ENCODE measurements at regions not wholly inside any gene's neighbourhood (a gene's known extent, or its start where the extent isn't known, plus 50 kb on each side); places are given as distances from the start of the nearest gene placed in this dataset.
"Not testable (repeated sequence)": the region's sequence is repeated elsewhere in the genome, so short reads cannot be mapped to it uniquely, and the experiment has no call there.

GRCh38 chr2:89950807-89951206, 1259.3 kb downstream of the RPIA start:
- H3K36me3 Mint-ChIP-seq; DNase-seq (ENCODE audit: low spot score in 2 of 2); H3K27ac Mint-ChIP-seq; H3K4me1 Mint-ChIP-seq; H3K4me3 Mint-ChIP-seq; H3K27me3 Mint-ChIP-seq; ATAC-seq (ENCODE audit: low read depth); H3K9me3 Mint-ChIP-seq: not testable (repeated sequence)

DNA sequence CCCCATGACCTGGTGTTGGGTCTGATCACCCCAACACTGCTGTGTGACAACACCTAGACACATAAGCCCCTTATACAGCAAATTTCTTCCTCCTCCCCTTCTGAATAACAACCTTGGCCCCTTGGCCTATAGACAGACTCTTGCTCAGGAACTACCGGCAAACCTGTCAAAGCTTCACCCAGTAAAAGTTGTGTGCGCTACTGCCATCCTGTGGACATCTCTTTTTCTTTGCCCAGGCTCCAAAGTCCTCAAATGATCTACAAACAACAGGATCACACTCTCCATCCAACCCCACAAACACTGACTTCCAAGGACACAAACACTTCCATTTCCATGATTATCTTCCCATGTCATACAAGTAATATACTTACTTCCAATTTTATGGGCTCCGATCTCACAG, 1265.8 kb downstream of the RPIA start:
- H3K4me1 Mint-ChIP-seq, H3K4me3 Mint-ChIP-seq, H3K36me3 Mint-ChIP-seq, H3K27ac Mint-ChIP-seq, H3K27me3 Mint-ChIP-seq, H3K9me3 Mint-ChIP-seq: not testable (repeated sequence)
- ATAC-seq (ENCODE audit: low read depth) (peak; percentile 53), DNase-seq (ENCODE audit: low spot score in 2 of 2) (peak in 1 of 2 donors; percentile 16)

GRCh38 chr2:89959729-89960378, 1268.4 kb downstream of the RPIA start:
- not testable (repeated sequence) for DNase-seq (ENCODE audit: low spot score in 2 of 2); H3K4me3 Mint-ChIP-seq; H3K36me3 Mint-ChIP-seq; H3K4me1 Mint-ChIP-seq; H3K9me3 Mint-ChIP-seq; H3K27ac Mint-ChIP-seq; H3K27me3 Mint-ChIP-seq
- ATAC-seq (ENCODE audit: low read depth): peak; percentile 75

DNA sequence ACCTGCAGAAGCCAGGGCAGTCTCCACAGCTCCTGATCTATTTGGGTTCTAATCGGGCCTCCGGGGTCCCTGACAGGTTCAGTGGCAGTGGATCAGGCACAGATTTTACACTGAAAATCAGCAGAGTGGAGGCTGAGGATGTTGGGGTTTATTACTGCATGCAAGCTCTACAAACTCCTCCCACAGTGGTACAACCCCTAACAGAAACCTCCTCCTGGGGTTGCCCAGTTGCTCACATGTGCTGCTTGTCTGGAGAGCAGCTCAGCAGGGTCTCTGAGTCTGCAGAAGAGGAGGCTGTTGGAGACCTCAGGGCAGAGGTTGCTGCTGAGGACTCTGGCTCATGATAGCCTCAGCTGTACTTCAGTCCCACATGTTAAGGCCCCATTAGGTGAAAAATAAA, 1269.1 kb downstream of the RPIA start:
- H3K36me3 Mint-ChIP-seq, H3K27ac Mint-ChIP-seq, H3K4me1 Mint-ChIP-seq: not testable (repeated sequence)

GRCh38 chr2:89968567-89968966, 1277.1 kb downstream of the RPIA start:
- H3K36me3 Mint-ChIP-seq; H3K9me3 Mint-ChIP-seq; DNase-seq (ENCODE audit: low spot score in 2 of 2); H3K27me3 Mint-ChIP-seq; H3K4me1 Mint-ChIP-seq; H3K27ac Mint-ChIP-seq: not testable (repeated sequence)
- peak overlapping the region; percentile 24 for H3K4me3 Mint-ChIP-seq
- ATAC-seq (ENCODE audit: low read depth): peak; percentile 91

More for the DNA sequence above, 1269.1 kb downstream of the RPIA start:
- H3K4me3 Mint-ChIP-seq; H3K27me3 Mint-ChIP-seq; H3K9me3 Mint-ChIP-seq; ATAC-seq (ENCODE audit: low read depth); DNase-seq (ENCODE audit: low spot score in 2 of 2): not testable (repeated sequence)

DNA sequence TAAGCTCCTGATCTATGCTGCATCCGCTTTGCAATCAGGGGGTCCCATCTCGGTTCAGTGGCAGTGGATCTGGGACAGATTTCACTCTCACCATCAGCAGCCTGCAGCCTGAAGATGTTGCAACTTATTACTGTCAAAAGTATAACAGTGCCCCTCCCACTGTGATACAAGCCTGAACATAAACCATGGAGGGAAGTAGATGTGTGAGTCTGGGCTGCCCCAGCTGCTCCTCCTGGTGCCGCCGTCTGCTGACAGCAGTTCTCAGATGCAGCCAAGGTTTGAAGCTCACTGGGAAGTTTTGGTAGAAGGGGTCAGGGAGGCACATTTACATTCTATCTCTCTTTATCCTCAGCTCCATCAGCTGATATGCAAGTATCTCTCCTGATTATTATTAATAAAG, 1277.7 kb downstream of the RPIA start:
- not testable (repeated sequence) for H3K36me3 Mint-ChIP-seq; DNase-seq (ENCODE audit: low spot score in 2 of 2); H3K27ac Mint-ChIP-seq; H3K27me3 Mint-ChIP-seq; H3K4me1 Mint-ChIP-seq; H3K9me3 Mint-ChIP-seq
- peak overlapping the region; percentile 11 for H3K4me3 Mint-ChIP-seq
- peak; percentile 65 for ATAC-seq (ENCODE audit: low read depth)

GRCh38 chr2:89973849-89974248, 1282.4 kb downstream of the RPIA start:
- DNase-seq (ENCODE audit: low spot score in 2 of 2); H3K4me1 Mint-ChIP-seq; H3K9me3 Mint-ChIP-seq; H3K36me3 Mint-ChIP-seq; H3K4me3 Mint-ChIP-seq; H3K27ac Mint-ChIP-seq; H3K27me3 Mint-ChIP-seq: not testable (repeated sequence)
- ATAC-seq (ENCODE audit: low read depth): peak; percentile 53

- H3K4me1 Mint-ChIP-seq; H3K9me3 Mint-ChIP-seq; DNase-seq (ENCODE audit: low spot score in 2 of 2); H3K36me3 Mint-ChIP-seq; H3K27me3 Mint-ChIP-seq; H3K27ac Mint-ChIP-seq; H3K4me3 Mint-ChIP-seq; ATAC-seq (ENCODE audit: low read depth): not testable (repeated sequence)
Observed at GRCh38 chr2:89979826-89980537, 1288.5 kb downstream of the RPIA start.

DNA sequence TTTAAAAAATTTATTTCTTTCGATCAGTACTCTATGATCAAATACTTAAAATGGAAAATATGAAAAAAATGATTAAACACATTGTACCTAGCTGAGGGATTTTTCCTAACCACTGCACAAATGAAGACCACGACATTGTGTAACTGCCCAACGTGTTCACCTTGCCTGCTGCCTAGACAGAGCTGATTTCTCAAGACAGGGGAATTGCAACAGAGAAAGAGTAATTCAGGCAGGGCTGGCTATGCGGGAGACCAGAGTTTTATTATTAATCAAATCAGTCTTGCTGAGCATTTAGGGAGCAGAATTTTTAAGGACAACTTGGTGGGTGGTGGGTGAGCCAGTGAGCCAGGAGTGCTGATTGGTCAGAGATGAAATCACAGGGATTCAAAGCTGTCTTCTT, 1290.8 kb downstream of the RPIA start:
- H3K36me3 Mint-ChIP-seq; H3K27me3 Mint-ChIP-seq; H3K4me3 Mint-ChIP-seq; DNase-seq (ENCODE audit: low spot score in 2 of 2); ATAC-seq (ENCODE audit: low read depth); H3K4me1 Mint-ChIP-seq; H3K9me3 Mint-ChIP-seq; H3K27ac Mint-ChIP-seq: not testable (repeated sequence)

GRCh38 chr2:89985650-89986049, 1294.2 kb downstream of the RPIA start:
- not testable (repeated sequence) for H3K36me3 Mint-ChIP-seq; H3K9me3 Mint-ChIP-seq; DNase-seq (ENCODE audit: low spot score in 2 of 2); H3K4me1 Mint-ChIP-seq; H3K27ac Mint-ChIP-seq; H3K4me3 Mint-ChIP-seq; H3K27me3 Mint-ChIP-seq
- peak; percentile 83 for ATAC-seq (ENCODE audit: low read depth)

- not testable (repeated sequence) for DNase-seq (ENCODE audit: low spot score in 2 of 2); H3K36me3 Mint-ChIP-seq; H3K9me3 Mint-ChIP-seq; H3K27me3 Mint-ChIP-seq; H3K27ac Mint-ChIP-seq; H3K4me1 Mint-ChIP-seq; ATAC-seq (ENCODE audit: low read depth); H3K4me3 Mint-ChIP-seq
Observed at GRCh38 chr2:89986532-89986931, 1295.1 kb downstream of the RPIA start.

GRCh38 chr2:89996779-89997178, 1305.3 kb downstream of the RPIA start:
- peak; percentile 48 for ATAC-seq (ENCODE audit: low read depth)

DNA sequence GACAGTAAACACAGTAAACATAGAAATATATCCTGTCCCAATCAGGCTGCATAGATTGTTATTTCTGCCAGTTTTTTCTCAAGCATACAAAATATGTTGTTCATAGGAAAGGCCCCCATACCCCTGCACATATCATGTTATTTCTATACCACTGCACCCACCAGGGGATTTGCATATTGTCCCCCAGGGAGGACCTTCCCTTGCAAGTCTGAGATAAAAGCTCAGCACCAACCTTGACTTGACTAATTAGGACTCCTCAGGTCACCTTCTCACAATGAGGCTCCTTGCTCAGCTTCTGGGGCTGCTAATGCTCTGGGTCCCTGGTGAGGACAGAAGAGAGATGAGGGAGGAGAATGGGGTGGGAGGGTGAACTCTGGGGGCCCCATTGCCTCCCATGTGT, 1313.1 kb downstream of the RPIA start:
- not testable (repeated sequence) for DNase-seq (ENCODE audit: low spot score in 2 of 2); H3K27me3 Mint-ChIP-seq; H3K27ac Mint-ChIP-seq; H3K36me3 Mint-ChIP-seq; H3K4me1 Mint-ChIP-seq; H3K9me3 Mint-ChIP-seq; H3K4me3 Mint-ChIP-seq
- peak; percentile 56 for ATAC-seq (ENCODE audit: low read depth)

More at GRCh38 chr2:89996779-89997178, 1305.3 kb downstream of the RPIA start:
- not testable (repeated sequence) for H3K4me1 Mint-ChIP-seq; H3K27me3 Mint-ChIP-seq; DNase-seq (ENCODE audit: low spot score in 2 of 2); H3K27ac Mint-ChIP-seq; H3K4me3 Mint-ChIP-seq; H3K36me3 Mint-ChIP-seq; H3K9me3 Mint-ChIP-seq

GRCh38 chr2:90010442-90011100, 1319.1 kb downstream of the RPIA start:
- not testable (repeated sequence) for H3K27me3 Mint-ChIP-seq; H3K27ac Mint-ChIP-seq; H3K4me1 Mint-ChIP-seq; DNase-seq (ENCODE audit: low spot score in 2 of 2); H3K36me3 Mint-ChIP-seq; H3K9me3 Mint-ChIP-seq; H3K4me3 Mint-ChIP-seq; ATAC-seq (ENCODE audit: low read depth)

GRCh38 chr2:90011101-90011443, 1319.6 kb downstream of the RPIA start:
- not testable (repeated sequence) for H3K4me3 Mint-ChIP-seq; H3K36me3 Mint-ChIP-seq; H3K27ac Mint-ChIP-seq; H3K4me1 Mint-ChIP-seq; DNase-seq (ENCODE audit: low spot score in 2 of 2); H3K27me3 Mint-ChIP-seq; H3K9me3 Mint-ChIP-seq
- ATAC-seq (ENCODE audit: low read depth): peak; percentile 69

Measured in memory B cell (primary cell).